ENCODE measurements at regions not wholly inside any gene's neighbourhood (a gene's known extent, or its start where the extent isn't known, plus 50 kb on each side); places are given as distances from the start of the nearest gene placed in this dataset.
A peak's percentile ranks its signal among the peaks of the same experiment; 100 is the strongest.

- peak; percentile 97 for DNase-seq
Observed at GRCh38 chr6:167676000-167676665, 150.6 kb upstream of the AFDN start.

GRCh38 chr6:167676666-167677421, 149.9 kb upstream of the AFDN start:
- DNase-seq: peak; percentile 54

- no peak for DNase-seq
Observed at GRCh38 chr6:167677422-167677789, 149.3 kb upstream of the AFDN start.

- no peak for DNase-seq
Observed at GRCh38 chr6:167678102-167679101, 148.3 kb upstream of the AFDN start.

- DNase-seq: no peak
Observed at GRCh38 chr6:167679122-167679736, 147.5 kb upstream of the AFDN start.

GRCh38 chr6:167679790-167680604, 146.7 kb upstream of the AFDN start:
- no peak for DNase-seq

GRCh38 chr6:167680605-167681149, 146.0 kb upstream of the AFDN start:
- peak; percentile 47 for DNase-seq

GRCh38 chr6:167682125-167682524, 144.6 kb upstream of the AFDN start:
- DNase-seq: peak; percentile 79

GRCh38 chr6:167682546-167683027, 144.1 kb upstream of the AFDN start:
- no peak for DNase-seq

GRCh38 chr6:167683028-167683862, 143.5 kb upstream of the AFDN start:
- peak; percentile 97 for DNase-seq

- DNase-seq: peak; percentile 66
Observed at GRCh38 chr6:167684276-167685104, 142.2 kb upstream of the AFDN start.

- peak; percentile 45 for DNase-seq
Observed at GRCh38 chr6:167685654-167686053, 141.1 kb upstream of the AFDN start.

- DNase-seq: no peak
Observed at GRCh38 chr6:167686204-167686893, 140.4 kb upstream of the AFDN start.

- no peak for DNase-seq
Observed at GRCh38 chr6:167687116-167687725, 139.5 kb upstream of the AFDN start.

- DNase-seq: no peak
Observed at GRCh38 chr6:167688123-167688522, 138.6 kb upstream of the AFDN start.

GRCh38 chr6:167689278-167689677, 137.4 kb upstream of the AFDN start:
- no peak for DNase-seq

GRCh38 chr6:167689751-167690150, 137.0 kb upstream of the AFDN start:
- DNase-seq: no peak
